ENCODE measurements at regions not wholly inside any gene's neighbourhood (a gene's known extent, or its start where the extent isn't known, plus 50 kb on each side); places are given as distances from the start of the nearest gene placed in this dataset.
"Not testable (repeated sequence)": the region's sequence is repeated elsewhere in the genome, so short reads cannot be mapped to it uniquely, and the experiment has no call there.

GRCh38 chr22:10526079-10526478, 5001.9 kb upstream of the OR11H1 start:
- not testable (repeated sequence) for H3K36me3 Mint-ChIP-seq (ENCODE audit: low read depth); H3K27me3 Mint-ChIP-seq (ENCODE audit: low read depth); H3K4me1 Mint-ChIP-seq; H3K4me3 Mint-ChIP-seq; H3K9me3 Mint-ChIP-seq; H3K27ac Mint-ChIP-seq (ENCODE audit: unreplicated experiment); DNase-seq (ENCODE audit: low read depth, low spot score)

GRCh38 chr22:10531141-10531540, 4996.9 kb upstream of the OR11H1 start:
- H3K36me3 Mint-ChIP-seq (ENCODE audit: low read depth); DNase-seq (ENCODE audit: low read depth, low spot score); H3K27me3 Mint-ChIP-seq (ENCODE audit: low read depth); H3K9me3 Mint-ChIP-seq; H3K27ac Mint-ChIP-seq (ENCODE audit: unreplicated experiment); H3K4me1 Mint-ChIP-seq; H3K4me3 Mint-ChIP-seq: not testable (repeated sequence)

- H3K36me3 Mint-ChIP-seq (ENCODE audit: low read depth) = not testable (repeated sequence)
These were observed 4955.5 kb upstream of the OR11H1 start for GRCh38 chr22:10572531-10572930.

GRCh38 chr22:10601071-10601470, 4926.9 kb upstream of the OR11H1 start:
- not testable (repeated sequence) for H3K4me1 Mint-ChIP-seq; H3K9me3 Mint-ChIP-seq; H3K27me3 Mint-ChIP-seq (ENCODE audit: low read depth); DNase-seq (ENCODE audit: low read depth, low spot score); H3K36me3 Mint-ChIP-seq (ENCODE audit: low read depth); H3K4me3 Mint-ChIP-seq; H3K27ac Mint-ChIP-seq (ENCODE audit: unreplicated experiment)

More at GRCh38 chr22:10572531-10572930, 4955.5 kb upstream of the OR11H1 start:
- not testable (repeated sequence) for H3K9me3 Mint-ChIP-seq; H3K4me3 Mint-ChIP-seq; H3K4me1 Mint-ChIP-seq; H3K27me3 Mint-ChIP-seq (ENCODE audit: low read depth); DNase-seq (ENCODE audit: low read depth, low spot score); H3K27ac Mint-ChIP-seq (ENCODE audit: unreplicated experiment)

- H3K27ac Mint-ChIP-seq (ENCODE audit: unreplicated experiment); H3K4me1 Mint-ChIP-seq; H3K4me3 Mint-ChIP-seq; DNase-seq (ENCODE audit: low read depth, low spot score); H3K36me3 Mint-ChIP-seq (ENCODE audit: low read depth); H3K9me3 Mint-ChIP-seq; H3K27me3 Mint-ChIP-seq (ENCODE audit: low read depth): not testable (repeated sequence)
These were observed 4896.0 kb upstream of the OR11H1 start for GRCh38 chr22:10631961-10632360.

GRCh38 chr22:10635341-10635740, 4892.7 kb upstream of the OR11H1 start:
- not testable (repeated sequence) for H3K4me1 Mint-ChIP-seq; H3K9me3 Mint-ChIP-seq; DNase-seq (ENCODE audit: low read depth, low spot score); H3K36me3 Mint-ChIP-seq (ENCODE audit: low read depth); H3K27ac Mint-ChIP-seq (ENCODE audit: unreplicated experiment); H3K27me3 Mint-ChIP-seq (ENCODE audit: low read depth); H3K4me3 Mint-ChIP-seq

- H3K9me3 Mint-ChIP-seq; H3K4me1 Mint-ChIP-seq; H3K27me3 Mint-ChIP-seq (ENCODE audit: low read depth); H3K4me3 Mint-ChIP-seq; DNase-seq (ENCODE audit: low read depth, low spot score); H3K27ac Mint-ChIP-seq (ENCODE audit: unreplicated experiment); H3K36me3 Mint-ChIP-seq (ENCODE audit: low read depth): not testable (repeated sequence)
These were observed 4865.2 kb upstream of the OR11H1 start for GRCh38 chr22:10662818-10663217.

- H3K9me3 Mint-ChIP-seq; H3K4me1 Mint-ChIP-seq; H3K27me3 Mint-ChIP-seq (ENCODE audit: low read depth); H3K27ac Mint-ChIP-seq (ENCODE audit: unreplicated experiment); H3K4me3 Mint-ChIP-seq; H3K36me3 Mint-ChIP-seq (ENCODE audit: low read depth); DNase-seq (ENCODE audit: low read depth, low spot score): not testable (repeated sequence)
These were observed 4854.9 kb upstream of the OR11H1 start for GRCh38 chr22:10673065-10673464.

- H3K4me1 Mint-ChIP-seq; H3K4me3 Mint-ChIP-seq; H3K27ac Mint-ChIP-seq (ENCODE audit: unreplicated experiment); DNase-seq (ENCODE audit: low read depth, low spot score); H3K9me3 Mint-ChIP-seq; H3K27me3 Mint-ChIP-seq (ENCODE audit: low read depth); H3K36me3 Mint-ChIP-seq (ENCODE audit: low read depth): not testable (repeated sequence)
These were observed 4849.3 kb upstream of the OR11H1 start for GRCh38 chr22:10678720-10679119.

- DNase-seq (ENCODE audit: low read depth, low spot score); H3K9me3 Mint-ChIP-seq; H3K4me1 Mint-ChIP-seq; H3K27ac Mint-ChIP-seq (ENCODE audit: unreplicated experiment); H3K27me3 Mint-ChIP-seq (ENCODE audit: low read depth); H3K36me3 Mint-ChIP-seq (ENCODE audit: low read depth); H3K4me3 Mint-ChIP-seq: not testable (repeated sequence)
These were observed 4842.6 kb upstream of the OR11H1 start for GRCh38 chr22:10685436-10685835.

GRCh38 chr22:10687256-10687655, 4840.7 kb upstream of the OR11H1 start:
- not testable (repeated sequence) for H3K36me3 Mint-ChIP-seq (ENCODE audit: low read depth); DNase-seq (ENCODE audit: low read depth, low spot score); H3K27ac Mint-ChIP-seq (ENCODE audit: unreplicated experiment); H3K9me3 Mint-ChIP-seq; H3K4me1 Mint-ChIP-seq; H3K4me3 Mint-ChIP-seq; H3K27me3 Mint-ChIP-seq (ENCODE audit: low read depth)

GRCh38 chr22:10698836-10699235, 4829.2 kb upstream of the OR11H1 start:
- DNase-seq (ENCODE audit: low read depth, low spot score); H3K4me1 Mint-ChIP-seq; H3K27me3 Mint-ChIP-seq (ENCODE audit: low read depth); H3K36me3 Mint-ChIP-seq (ENCODE audit: low read depth); H3K4me3 Mint-ChIP-seq; H3K9me3 Mint-ChIP-seq; H3K27ac Mint-ChIP-seq (ENCODE audit: unreplicated experiment): not testable (repeated sequence)

GRCh38 chr22:10699301-10700097, 4828.5 kb upstream of the OR11H1 start:
- not testable (repeated sequence) for H3K27ac Mint-ChIP-seq (ENCODE audit: unreplicated experiment); H3K4me1 Mint-ChIP-seq; H3K36me3 Mint-ChIP-seq (ENCODE audit: low read depth); H3K4me3 Mint-ChIP-seq; H3K9me3 Mint-ChIP-seq; H3K27me3 Mint-ChIP-seq (ENCODE audit: low read depth); DNase-seq (ENCODE audit: low read depth, low spot score)

GRCh38 chr22:10708175-10708574, 4819.8 kb upstream of the OR11H1 start:
- H3K36me3 Mint-ChIP-seq (ENCODE audit: low read depth); H3K27me3 Mint-ChIP-seq (ENCODE audit: low read depth); H3K4me1 Mint-ChIP-seq: not testable (repeated sequence)

More at GRCh38 chr22:10708175-10708574, 4819.8 kb upstream of the OR11H1 start:
- H3K27ac Mint-ChIP-seq (ENCODE audit: unreplicated experiment); H3K9me3 Mint-ChIP-seq; DNase-seq (ENCODE audit: low read depth, low spot score); H3K4me3 Mint-ChIP-seq: not testable (repeated sequence)

Data from neural crest cell (in vitro differentiated cells).